ENCODE measurements at regions not wholly inside any gene's neighbourhood (a gene's known extent, or its start where the extent isn't known, plus 50 kb on each side); places are given as distances from the start of the nearest gene placed in this dataset.

- TF ChIP-seq EP300 (IDR thresholded peaks at IDR 0.05) (peak in 1 of 4 donors; percentile 32), CTCF (IDR thresholded peaks at IDR 0.05) (no peak), POLR2A (IDR thresholded peaks at IDR 0.05) (no peak)
Measured at GRCh38 chr7:69374044-69374425, 224.2 kb upstream of the AUTS2 start.
